ENCODE measurements at regions not wholly inside any gene's neighbourhood (a gene's known extent, or its start where the extent isn't known, plus 50 kb on each side); places are given as distances from the start of the nearest gene placed in this dataset.

DNA sequence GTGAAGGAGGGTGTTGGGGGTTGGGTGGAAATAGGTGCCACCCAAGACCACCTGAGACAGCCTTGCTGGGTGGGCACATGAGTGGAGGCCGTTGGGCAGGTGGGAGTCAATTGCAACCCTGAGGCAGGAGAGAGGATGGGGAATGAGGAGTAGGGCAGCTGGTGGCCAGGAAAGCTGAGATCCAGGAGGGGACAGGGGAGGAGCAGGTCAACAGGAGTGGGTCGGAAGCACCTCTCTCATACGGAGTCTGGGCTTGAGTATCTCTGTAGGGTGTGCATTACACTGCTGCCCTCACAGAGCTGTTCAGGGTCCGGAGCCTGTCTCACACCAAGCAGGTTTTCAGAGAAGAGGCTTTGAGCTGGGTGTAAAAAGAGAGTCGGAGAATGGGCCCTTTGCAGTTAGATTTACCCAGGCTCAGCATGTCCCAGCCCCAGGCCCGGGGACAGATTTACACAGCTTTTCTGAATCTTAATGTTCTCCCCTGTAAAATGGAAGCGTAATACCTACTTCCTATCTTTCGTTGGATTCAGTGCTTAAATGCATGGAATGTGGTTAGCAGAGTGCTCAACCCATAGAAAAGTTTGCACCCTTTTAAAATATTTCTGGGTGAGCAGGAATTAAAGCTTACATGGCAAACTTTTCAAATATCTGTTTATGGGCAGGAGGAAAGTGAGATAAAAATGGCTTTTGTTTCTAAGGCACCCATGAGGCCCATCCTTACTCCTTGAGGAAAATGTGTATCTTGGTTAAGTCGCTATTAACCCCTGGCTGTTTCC lies 144.0 kb upstream of the MYCN start:
- DNase-seq = no peak

DNA sequence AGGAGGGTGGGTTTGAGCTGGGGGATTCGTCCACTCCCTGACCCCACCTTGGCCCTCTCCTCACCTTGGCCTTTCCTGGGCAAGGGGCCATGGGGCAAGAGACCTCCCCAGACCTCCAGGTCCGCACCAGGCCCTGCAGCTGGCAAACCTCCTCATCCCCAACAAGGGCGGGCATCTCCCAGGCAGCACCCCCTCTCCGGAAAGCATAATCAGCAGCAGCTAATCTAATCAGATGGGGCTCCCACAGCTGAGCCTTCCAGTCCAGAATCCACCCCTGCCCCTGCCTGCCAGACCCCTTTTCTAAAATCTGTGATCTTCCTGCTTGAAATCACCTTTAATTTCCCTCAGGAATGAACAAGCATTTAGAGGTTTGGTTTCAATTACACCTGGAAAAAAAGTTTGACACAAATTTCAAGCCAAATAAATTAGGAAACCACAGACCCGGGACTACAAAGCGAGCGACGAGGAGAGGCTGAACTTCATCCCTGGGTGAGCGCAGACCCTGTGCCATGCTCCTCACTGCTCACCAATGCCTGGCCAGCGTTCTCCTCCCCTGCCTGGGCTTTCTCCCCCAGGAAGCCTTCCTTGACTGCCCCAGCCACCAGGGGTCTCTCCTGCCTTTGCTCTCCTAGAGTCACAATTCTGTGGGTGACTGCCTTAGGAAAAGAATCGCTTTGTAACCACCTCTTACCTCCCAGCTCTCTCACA lies 143.0 kb upstream of the MYCN start:
- DNase-seq = no peak

DNA sequence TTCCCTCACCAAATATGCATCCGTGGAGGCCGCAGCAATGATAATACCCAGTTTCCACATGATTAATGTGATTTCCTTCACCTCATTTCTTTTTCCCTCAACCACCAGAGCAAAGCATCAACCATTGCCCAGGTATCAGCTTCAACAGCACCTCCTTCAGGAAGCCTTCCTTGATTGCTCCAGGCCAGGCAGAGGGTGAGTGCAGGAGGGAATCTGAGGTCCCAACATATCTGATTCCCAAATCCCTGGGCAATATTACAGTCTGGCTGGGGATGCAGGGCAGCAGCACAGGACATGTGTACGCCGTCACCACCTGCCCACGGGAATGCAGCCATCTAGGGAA lies 142.4 kb upstream of the MYCN start:
- no peak for DNase-seq

DNA sequence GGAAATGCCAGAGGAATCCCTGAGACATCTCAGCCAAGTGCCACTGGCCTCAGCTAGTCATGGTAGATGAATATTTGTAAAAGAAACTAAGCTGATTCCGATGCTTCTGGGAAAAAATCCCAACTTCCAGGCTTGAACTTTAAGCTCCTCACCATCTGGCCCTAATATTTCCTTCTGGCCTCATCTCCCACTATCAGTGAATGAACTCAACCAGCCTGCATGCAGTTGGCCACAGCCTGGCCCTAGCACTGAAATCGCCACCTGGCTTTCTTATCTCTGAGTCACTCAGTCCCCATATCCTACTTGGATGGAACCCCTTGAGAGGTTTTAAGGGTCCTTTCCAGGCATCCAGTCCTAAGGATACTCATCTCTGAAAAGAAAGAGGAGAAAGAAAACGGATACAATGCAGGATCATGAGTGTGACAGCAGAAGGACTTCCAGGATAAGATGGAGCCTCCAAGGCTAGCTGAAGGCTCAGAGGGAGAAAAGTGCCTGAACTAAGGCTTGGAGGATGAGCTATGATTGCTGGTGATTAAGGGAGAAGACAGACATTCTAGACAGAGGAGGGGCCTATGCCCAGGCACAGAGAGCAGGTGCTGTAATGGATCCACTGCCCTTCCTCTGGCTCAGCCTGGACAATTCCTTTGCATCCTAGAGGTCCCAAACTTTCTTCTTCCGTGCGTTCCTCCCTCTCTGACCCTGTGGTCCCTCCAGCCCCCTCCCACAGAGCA lies 141.5 kb upstream of the MYCN start:
- DNase-seq = no peak

DNA sequence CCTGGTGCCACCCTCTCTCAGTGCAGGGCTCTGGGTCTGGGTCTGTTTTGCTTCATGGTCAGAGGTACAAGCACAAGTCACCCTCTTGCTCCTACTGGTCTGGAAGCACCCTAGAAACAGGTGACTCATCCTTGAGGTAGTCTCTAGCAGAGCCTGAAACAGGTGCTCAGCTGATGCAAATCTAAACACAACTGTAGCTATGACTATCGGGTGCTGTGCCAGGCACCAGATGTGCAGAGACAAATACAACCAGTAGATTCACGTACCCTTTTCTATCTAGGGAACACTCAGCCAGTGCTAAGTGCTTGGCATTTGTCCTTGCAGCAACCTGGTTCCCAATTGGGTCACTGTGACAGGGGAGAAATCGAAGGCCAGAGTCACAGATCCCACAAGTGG lies 140.9 kb upstream of the MYCN start:
- no peak for DNase-seq

DNA sequence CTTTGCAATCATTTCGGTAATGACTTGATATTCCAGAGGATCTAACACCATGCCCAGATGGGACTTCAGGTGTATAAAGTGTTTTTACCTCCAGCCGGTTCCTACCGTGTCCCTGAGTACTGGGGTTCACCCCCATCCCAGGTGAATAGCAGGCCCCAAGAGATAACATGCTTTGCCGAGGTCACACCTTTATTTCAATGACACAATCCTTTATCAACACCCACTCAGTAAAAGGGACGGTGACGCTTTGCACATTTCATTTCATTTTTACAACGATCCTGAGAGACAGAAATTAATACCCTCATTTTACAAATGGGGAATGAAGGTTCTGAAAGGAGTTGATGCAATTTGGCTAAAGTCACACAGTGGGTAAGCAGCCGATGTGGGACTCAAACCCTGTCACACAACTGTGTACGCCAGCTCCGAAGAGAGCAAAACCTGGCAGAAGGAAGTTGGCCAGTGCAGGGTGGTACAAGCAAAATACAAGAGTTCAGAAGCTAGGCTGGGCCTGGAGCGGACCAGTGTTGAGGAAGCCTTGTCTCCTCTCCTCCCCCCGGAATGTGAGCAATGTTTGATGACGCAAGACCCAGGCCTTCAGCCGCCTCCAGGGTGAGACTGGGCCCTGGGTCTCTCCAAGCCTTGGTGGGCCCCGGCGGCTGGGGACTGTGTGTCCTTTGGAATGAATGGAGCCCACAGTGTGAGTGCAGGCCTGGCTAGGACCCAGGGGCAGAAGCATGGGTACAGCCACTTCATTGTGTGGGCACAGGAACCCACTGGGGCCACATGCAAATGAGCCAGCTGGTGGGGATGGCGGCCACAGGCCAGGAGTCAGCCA lies 139.6 kb upstream of the MYCN start:
- DNase-seq = no peak

DNA sequence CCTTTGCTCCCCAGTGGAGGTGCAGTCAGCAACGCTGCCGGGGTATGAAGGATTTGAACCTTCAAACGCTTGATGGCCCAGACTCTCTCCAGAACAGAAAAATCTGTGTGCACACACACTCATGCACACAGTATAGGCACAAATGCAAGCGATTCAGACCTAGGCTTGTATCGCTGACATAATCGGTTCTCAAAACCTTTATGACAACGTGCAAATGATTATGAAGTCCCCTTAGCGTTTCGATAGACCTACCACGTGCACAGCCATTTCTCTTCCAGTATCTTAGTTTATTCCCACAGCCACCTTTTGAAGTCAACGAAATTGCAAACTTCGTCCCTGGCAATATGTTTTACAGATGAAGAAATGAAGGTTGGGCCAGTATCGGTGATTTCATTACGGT lies 138.9 kb upstream of the MYCN start:
- no peak for DNase-seq

DNA sequence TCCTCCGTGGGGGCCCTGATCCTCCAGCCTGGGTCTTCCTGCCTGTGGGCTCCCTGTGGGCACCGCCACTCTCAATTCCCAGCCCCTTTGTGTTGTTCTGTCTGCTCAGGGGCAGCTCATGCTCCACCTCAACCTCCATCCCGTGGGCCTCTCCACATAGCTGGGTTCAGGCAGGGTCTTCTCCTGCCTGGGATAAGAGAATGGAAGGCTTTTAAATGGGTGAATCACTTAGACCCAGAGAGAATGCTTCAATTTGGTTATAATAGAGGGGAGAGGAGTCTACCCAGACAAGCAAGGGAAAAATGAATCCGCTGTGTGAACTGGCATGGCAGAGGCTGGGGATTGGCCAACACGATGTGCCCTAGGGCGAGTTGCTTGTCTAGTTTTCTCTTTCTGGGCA lies 138.4 kb upstream of the MYCN start:
- DNase-seq = no peak

DNA sequence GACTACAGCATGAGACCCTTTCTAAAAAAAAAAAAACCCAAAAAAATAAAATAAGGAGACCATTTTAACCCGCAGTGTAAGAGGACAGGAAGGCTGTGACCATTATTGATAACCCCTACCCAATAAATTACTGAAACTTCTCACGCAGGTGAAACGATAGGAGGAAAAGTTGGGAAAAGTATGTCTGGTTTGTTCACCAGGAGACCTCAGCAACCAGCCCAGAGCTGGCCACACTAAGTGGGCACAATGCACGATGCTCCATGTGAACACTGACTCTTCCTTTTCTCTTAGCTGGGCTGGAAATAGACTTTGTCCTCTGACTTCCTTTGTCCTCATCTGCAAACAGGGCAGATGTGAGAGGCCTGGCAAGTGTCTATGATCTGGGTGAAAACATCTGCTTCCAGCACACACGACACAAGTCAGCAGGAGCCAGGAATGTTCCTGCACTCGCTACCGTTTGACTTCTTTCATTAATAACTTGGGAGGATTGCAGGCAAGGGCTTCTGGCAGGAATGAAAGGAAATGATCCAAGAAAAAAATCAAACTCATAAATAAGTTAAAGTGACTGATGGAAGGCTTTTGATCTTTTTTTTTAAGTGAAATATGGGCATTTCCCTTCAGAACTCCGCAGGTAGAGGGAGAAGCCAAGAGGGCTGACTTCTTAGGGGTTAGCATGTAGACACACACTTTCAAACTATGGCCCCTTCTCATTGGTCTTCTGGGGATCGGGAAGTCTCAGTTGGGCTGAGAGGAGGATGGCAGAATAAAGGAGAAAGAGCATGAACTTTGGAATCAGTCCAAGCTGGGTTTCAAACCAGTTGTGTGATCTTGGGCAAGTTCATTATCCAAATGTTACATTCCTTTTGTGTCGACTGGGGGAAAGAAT lies 137.4 kb upstream of the MYCN start:
- DNase-seq = no peak

DNA sequence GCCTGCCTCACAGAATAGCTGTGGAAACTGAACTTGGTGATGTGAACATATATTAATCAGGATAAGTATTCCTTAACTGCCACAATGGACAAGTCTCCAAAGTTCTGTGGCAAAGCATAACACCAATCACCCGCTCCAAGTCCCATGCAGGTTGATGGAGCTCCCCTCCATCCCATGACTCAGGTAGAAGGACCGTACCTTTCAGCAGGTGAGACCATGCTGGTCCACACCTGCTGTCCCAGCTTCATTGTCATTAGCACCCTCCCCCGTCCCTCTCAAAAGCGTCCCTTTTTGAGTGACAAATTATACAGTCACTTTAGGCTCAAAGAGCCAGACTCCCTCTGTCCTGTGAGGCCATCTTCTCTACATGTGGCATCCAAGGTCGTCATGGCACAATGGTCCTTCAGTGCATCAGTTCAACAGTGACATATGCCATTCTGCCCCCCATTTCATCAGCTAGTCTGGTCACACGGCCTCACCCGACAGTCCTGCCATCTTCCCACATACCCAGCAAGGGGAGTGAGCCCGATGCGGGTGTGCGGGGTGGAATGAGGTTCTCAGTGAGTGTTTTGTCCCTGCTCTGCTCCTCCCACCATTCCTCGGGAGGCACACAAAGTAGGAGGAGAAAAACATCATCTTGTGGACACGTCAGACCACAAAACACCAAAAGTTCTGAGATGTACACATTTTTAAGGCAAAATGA lies 136.7 kb upstream of the MYCN start:
- no peak for DNase-seq

DNA sequence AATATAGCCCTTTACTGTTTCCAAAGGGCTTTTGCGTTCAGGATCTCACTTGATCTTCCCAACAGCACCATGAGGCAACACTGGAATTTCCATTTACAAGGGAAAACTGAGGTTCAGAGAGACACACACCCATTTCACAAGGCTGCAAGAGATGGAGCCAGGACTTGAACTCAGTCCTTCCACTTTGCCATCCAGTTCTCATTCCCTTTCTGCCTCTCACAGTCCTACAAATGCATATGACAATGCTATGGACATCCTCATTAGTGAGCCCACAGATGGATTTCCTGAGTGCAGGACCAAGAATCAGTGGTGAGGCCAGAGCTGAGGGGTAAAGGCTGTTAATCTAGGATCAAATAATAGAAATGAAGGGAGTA lies 136.1 kb upstream of the MYCN start:
- no peak for DNase-seq

DNA sequence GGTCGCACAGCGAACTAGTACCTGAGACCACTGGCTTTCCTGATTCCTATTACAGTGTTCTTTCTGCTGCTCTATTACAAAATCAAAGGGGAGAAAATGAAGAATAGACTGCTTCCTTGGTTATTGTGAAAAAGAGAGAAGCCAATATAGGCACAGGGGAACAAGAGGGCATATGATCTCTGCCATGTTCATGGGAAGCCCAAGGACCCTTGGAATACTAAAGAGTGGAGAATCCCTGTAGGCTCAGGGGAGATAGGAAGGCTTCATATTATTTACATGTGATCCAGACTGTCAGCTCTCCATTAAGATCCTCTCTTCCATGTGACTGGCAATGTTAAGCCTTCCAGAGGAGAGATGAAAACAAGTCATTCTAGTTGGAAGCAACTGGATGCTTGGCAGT lies 135.7 kb upstream of the MYCN start:
- no peak for DNase-seq

DNA sequence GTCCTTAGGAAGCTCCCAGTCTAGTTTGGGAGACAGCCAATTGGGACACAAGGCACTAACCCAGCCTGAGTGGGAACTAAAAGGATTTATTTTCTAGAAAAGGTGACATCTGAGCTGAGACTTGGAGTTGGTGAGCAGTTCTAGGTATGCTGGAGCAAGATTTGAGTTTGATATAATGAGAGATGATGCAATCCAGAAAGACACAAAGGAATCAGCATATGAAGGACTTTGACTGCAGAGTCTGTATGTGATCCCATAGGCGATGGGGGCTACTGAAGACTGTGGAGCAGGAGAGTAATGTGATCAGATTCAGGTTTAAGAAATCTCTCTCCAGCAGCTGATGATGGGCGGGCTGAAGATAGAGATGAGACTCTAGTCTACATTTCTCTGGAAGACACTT lies 135.1 kb upstream of the MYCN start:
- DNase-seq = no peak

DNA sequence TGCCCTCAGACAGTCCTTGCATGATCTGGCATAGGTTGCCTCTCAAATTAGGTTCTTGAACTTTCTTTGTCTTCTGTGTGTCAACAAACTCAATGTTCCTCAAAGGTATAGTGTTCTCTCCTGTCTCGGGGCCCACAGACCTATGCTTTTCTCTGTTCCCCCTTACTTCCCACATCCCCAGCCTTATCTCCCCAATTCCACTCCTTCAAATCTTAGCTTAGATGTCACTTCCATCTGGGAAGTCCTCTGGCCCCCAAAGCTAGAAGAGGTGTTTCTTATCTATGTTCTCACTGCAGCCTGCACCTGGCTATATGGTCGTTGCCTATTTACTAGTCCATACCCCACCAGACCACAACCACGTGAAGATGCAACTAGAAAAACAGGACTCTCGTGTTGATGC lies 134.6 kb upstream of the MYCN start:
- DNase-seq = no peak

DNA sequence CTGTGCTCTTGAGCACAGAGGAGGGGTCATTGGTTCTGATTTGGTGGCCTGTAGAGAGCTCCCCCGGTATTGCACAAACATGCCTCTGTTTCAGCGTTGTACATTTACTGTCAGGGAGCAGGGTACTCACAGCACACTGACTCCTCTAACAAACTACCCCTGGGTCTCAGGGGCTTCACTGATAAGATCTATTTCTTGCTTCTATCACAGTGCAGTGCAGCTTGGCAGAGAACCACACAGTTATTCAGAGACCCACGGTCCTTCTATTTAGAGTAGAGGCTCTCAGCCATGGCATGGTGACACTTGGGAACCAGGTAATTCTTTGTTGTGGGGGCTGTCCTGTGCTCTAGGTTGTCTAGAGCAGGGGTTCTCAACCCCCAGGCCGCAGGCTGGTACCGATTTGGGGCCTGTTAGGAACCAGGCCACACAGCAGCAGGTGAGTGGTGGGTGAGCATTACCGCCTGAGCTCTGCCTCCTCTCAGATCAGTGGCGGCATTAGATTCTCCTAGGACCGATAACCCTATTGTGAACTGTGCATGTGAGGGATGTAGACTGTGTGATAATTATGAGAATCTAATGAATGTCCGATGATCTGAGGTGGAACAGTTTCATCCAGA lies 133.4 kb upstream of the MYCN start:
- no peak for DNase-seq

DNA sequence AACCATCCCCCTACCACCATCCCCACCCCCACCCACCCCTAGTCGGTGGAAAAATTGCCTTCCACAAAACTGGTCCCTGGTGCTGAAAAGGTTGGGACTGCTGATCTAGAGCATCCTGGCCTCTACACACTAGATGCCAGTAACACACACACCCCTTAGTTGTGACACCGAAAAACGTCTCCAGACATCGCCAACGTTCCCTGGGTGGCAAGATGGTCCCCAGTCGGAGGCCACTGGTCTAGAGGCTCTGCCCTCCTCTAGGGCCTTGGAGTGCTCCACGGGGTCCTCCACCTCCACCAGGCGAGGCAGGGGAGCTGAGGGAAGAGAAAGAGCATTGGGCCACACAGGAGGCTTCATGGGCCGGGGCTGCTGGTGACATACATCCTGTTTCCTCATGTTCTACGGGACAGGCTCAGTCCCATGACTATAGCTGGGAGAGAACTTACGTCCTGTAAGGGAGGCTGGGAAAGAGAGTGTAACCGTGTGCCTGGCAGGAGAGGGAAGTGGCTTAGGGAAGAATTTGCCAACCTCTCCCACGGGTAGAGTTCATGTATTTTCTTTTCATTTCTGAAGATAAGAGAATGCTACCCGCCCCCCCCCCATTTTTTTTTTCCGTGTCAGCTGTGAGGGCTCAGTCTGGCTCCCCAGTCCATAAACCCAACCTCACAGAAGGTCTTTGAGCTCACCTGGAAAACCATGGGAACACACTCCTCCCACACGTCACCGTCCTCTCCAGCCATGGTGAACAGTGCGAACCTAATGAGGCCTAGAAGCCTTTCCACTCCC lies 132.7 kb upstream of the MYCN start:
- DNase-seq = no peak

DNA sequence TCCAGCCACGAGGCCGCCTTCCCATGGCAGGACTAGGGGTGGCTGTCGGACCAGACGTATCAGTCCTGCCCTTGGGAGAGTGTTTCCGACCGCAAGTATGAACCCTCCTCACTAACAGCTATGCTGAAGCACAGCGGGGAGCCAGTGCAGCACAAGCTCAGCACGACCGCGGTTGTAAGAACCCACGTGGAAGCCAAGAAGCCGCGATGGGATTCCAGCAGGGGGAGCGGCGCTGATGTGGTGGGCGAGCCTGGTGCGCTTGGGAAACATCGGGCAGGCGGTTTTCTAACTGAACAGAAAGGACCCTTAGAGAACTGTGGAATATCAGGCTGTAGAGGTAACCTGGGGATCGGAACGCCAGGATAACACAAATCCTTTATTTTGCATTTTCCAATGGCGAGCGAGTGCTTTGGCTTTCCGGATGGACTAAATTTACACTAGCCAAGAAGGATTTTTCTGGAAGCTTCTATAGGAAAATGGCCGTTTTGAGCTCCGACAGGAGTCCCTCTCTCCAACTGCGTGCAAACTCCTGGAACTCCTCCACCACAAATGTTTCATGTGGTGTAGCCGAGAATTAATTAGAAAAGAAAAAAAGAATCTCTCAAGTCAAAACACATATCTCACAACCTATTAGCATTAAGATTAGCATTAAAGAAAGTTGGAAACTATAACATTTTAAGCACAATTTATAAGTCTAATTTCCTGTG lies 132.0 kb upstream of the MYCN start:
- DNase-seq = no peak

DNA sequence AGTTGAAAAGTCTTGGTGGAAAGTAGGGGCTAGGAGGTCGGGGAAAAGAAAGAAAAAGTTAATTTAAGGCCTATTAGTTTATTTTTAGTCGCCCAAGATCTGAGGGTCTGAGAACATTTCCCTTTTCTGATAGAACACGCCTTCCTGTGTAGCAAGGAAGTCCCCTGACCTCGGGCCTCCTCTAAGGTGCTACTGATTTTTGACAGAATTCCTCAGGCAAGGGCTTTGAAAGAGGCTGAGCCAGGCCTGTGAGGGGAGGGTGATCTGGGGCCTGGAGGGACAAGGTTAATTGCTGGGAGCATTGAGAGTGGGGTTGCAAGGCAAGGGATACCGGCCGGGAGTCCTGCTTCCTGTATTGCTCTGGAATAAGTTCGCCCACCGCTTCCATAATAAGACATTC lies 131.4 kb upstream of the MYCN start:
- no peak for DNase-seq

DNA sequence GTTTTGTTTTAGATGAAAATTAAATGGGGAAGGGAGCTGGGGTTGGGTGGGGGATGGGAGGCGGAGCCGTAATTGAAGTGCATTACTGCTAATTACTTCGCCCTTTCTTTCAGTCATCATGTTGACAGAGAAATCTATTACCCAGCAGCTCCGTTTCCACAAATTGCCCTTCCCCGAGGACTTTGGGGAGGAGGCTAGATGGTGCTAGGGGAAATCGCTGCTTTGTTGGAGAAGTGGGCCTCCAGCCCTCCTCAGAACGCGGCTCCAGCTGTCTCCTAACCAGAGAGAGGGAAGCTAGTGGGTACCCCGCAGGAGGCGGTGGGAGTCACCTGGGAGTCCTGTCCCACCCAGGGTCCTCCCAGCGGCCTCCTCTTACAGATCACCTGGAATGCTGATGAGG lies 130.9 kb upstream of the MYCN start:
- DNase-seq = no peak

All from AML-193 (cell line).